SK-N-SH (cell line): ENCODE measurements at regions not wholly inside any gene's neighbourhood (a gene's known extent, or its start where the extent isn't known, plus 50 kb on each side); places are given as distances from the start of the nearest gene placed in this dataset.

Experiments
- ELF1 ChIP-seq: IDR thresholded peaks from 2 replicates; pipeline ENCODE4 v1.4.0; 2012
- EZH2phosphoT487 ChIP-seq: fragments of 200-600 bp; sonication (generic); IDR thresholded peaks from 2 replicates; pipeline ENCODE4 v1.6.1; 2017; ENCODE audit warnings: low read depth, mixed run types, mild to moderate bottlenecking, antibody characterized with exemption, moderate library complexity, borderline replicate concordance
- FOXJ3 ChIP-seq: sonication (generic); formaldehyde crosslinking; IDR thresholded peaks from 2 replicates; pipeline ENCODE4 v1.5.1; 2020; ENCODE audit warnings: mild to moderate bottlenecking, missing genetic modification reagents
- FOXM1 ChIP-seq: IDR thresholded peaks from 2 replicates; pipeline ENCODE4 v1.4.0; 2012; ENCODE audit warnings: low read depth, mild to moderate bottlenecking
- GATA2 ChIP-seq: sonication (generic); formaldehyde crosslinking; IDR thresholded peaks from 2 replicates; pipeline ENCODE4 v1.5.0; 2020; ENCODE audit warnings: mild to moderate bottlenecking, missing genetic modification reagents
- POLR2AphosphoS5 ChIP-seq: IDR thresholded peaks from 2 replicates; pipeline ENCODE4 v1.6.1; 2012; ENCODE audit warnings: low read depth, low read length
- RAD21 ChIP-seq: IDR thresholded peaks from 2 replicates; pipeline ENCODE4 v1.6.1; 2012; ENCODE audit warnings: mild to moderate bottlenecking, low read length
- REST ChIP-seq: IDR thresholded peaks from 2 replicates; pipeline ENCODE4 v1.6.1; 2012; ENCODE audit warnings: mild to moderate bottlenecking, low read depth, low read length, moderate library complexity
- SMC3 ChIP-seq: IDR thresholded peaks from 2 replicates; pipeline ENCODE4 v1.6.1; 2012; ENCODE audit warnings: low read depth, low read length, improper control_type of control experiment
- TAF1 ChIP-seq: IDR thresholded peaks from 2 replicates; pipeline ENCODE4 v1.6.1; 2012; ENCODE audit warnings: low read depth, mild to moderate bottlenecking, low read length, moderate library complexity, borderline replicate concordance
- USF2 ChIP-seq: fragments of 150-350 bp; IDR thresholded peaks from 2 replicates; pipeline ENCODE4 v1.6.1; 2017; ENCODE audit warnings: antibody characterized with exemption, low read length, low read depth, borderline replicate concordance
- YY1 ChIP-seq: IDR thresholded peaks from 2 replicates; pipeline ENCODE4 v1.4.0; 2012; ENCODE audit warnings: low read depth, mild to moderate bottlenecking
- TF ChIP-seq, protein P1 (sequence below): fragments of 200-600 bp; sonication (generic); IDR thresholded peaks from 2 replicates; pipeline ENCODE4 v1.6.1; 2017; ENCODE audit warnings: antibody characterized with exemption, mild to moderate bottlenecking, moderate library complexity
- TF ChIP-seq, protein P2 (sequence below): IDR thresholded peaks from 2 replicates; pipeline ENCODE4 v1.4.0; 2012; ENCODE audit warnings: low read depth, borderline replicate concordance

DNA sequence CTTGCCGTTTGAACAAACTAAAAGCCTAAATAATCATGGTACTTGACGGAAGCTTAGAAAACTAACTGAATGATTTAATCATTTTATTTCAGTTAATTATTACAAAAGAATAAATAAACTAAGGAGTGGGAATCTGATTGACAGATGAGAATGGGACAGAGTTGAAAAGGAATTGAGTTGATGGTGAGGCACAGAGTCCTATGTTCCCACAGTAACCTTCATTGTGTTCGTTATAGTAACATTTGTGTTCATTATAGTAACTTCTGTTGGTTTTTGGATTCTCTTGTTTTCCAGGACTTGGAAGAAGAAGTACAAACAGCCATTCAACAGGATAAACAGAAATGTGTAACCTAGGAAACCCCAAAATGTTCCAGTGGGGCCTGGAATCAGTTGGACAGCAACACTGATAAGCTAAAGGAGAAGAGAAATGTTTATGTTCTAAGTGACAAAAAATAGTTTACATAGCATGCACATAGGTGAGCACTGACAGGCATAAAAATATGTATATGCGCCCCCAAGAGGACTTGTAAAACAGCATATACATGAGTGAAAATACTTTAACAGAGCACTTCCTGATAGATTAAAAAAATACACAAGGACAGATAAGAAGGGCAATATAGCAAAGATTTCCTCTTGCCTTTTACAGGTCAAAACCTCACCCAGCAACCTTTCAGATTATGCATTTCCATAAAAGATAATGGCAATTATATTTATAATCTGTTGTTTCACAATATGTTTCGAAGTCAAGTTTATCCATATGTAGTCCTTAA, 218.6 kb upstream of the HTR2C start:
- TF ChIP-seq FOXM1 (no peak), RAD21 (no peak), ELF1 (no peak), REST (no peak), EZH2phosphoT487 (no peak), SMC3 (no peak), USF2 (no peak), POLR2AphosphoS5 (no peak), YY1 (no peak), TAF1 (no peak), FOXJ3 (CRISPR knock-in tag) (no peak), GATA2 (CRISPR knock-in tag) (no peak)
- TF ChIP-seq, protein P1, sequence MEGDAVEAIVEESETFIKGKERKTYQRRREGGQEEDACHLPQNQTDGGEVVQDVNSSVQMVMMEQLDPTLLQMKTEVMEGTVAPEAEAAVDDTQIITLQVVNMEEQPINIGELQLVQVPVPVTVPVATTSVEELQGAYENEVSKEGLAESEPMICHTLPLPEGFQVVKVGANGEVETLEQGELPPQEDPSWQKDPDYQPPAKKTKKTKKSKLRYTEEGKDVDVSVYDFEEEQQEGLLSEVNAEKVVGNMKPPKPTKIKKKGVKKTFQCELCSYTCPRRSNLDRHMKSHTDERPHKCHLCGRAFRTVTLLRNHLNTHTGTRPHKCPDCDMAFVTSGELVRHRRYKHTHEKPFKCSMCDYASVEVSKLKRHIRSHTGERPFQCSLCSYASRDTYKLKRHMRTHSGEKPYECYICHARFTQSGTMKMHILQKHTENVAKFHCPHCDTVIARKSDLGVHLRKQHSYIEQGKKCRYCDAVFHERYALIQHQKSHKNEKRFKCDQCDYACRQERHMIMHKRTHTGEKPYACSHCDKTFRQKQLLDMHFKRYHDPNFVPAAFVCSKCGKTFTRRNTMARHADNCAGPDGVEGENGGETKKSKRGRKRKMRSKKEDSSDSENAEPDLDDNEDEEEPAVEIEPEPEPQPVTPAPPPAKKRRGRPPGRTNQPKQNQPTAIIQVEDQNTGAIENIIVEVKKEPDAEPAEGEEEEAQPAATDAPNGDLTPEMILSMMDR: no peak
- TF ChIP-seq, protein P2, sequence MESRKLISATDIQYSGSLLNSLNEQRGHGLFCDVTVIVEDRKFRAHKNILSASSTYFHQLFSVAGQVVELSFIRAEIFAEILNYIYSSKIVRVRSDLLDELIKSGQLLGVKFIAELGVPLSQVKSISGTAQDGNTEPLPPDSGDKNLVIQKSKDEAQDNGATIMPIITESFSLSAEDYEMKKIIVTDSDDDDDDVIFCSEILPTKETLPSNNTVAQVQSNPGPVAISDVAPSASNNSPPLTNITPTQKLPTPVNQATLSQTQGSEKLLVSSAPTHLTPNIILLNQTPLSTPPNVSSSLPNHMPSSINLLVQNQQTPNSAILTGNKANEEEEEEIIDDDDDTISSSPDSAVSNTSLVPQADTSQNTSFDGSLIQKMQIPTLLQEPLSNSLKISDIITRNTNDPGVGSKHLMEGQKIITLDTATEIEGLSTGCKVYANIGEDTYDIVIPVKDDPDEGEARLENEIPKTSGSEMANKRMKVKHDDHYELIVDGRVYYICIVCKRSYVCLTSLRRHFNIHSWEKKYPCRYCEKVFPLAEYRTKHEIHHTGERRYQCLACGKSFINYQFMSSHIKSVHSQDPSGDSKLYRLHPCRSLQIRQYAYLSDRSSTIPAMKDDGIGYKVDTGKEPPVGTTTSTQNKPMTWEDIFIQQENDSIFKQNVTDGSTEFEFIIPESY: no peak
